ENCODE measurements at regions not wholly inside any gene's neighbourhood (a gene's known extent, or its start where the extent isn't known, plus 50 kb on each side); places are given as distances from the start of the nearest gene placed in this dataset.
"Not testable (repeated sequence)": the region's sequence is repeated elsewhere in the genome, so short reads cannot be mapped to it uniquely, and the experiment has no call there.

- H3K27me3 Mint-ChIP-seq; H3K4me3 Mint-ChIP-seq; H3K27ac Mint-ChIP-seq; POLR2A ChIA-PET; H3K36me3 Mint-ChIP-seq; H3K4me1 Mint-ChIP-seq; H3K9me3 Mint-ChIP-seq; DNase-seq; ATAC-seq (ENCODE audit: low read depth): not testable (repeated sequence)
These were observed 196.1 kb upstream of the ANXA10 start for GRCh38 chr4:167896260-167896659.

- POLR2A ChIA-PET = no interaction called here
- DNase-seq (no peak), ATAC-seq (ENCODE audit: low read depth) (no peak)
- Mint-ChIP-seq H3K27me3 (no peaks in the 10 kb centered on the region), H3K9me3 (no peaks in the 10 kb centered on the region), H3K4me3 (no peak overlapping the region), H3K4me1 (no peaks in the 10 kb centered on the region), H3K36me3 (no peaks in the 10 kb centered on the region), H3K27ac (no peak overlapping the region)
These were observed 195.2 kb upstream of the ANXA10 start for GRCh38 chr4:167897116-167897515.

- H3K27me3 Mint-ChIP-seq = no peaks in the 10 kb centered on the region
- no peak for ATAC-seq (ENCODE audit: low read depth)
- no peak for DNase-seq
- H3K4me3 Mint-ChIP-seq = no peak overlapping the region
- no peaks in the 10 kb centered on the region for H3K36me3 Mint-ChIP-seq
- no peaks in the 10 kb centered on the region for H3K9me3 Mint-ChIP-seq
- POLR2A ChIA-PET = no interaction called here
- H3K4me1 Mint-ChIP-seq = no peaks in the 10 kb centered on the region
- H3K27ac Mint-ChIP-seq = no peak overlapping the region
These were observed 189.0 kb upstream of the ANXA10 start for GRCh38 chr4:167903291-167903721.

GRCh38 chr4:167906851-167907250 is 185.5 kb upstream of the ANXA10 start:
- Mint-ChIP-seq H3K9me3 (no peaks in the 10 kb centered on the region), H3K27me3 (no peaks in the 10 kb centered on the region), H3K4me1 (no peaks in the 10 kb centered on the region), H3K27ac (no peak overlapping the region), H3K4me3 (no peak overlapping the region), H3K36me3 (no peaks in the 10 kb centered on the region)
- DNase-seq (no peak), ATAC-seq (ENCODE audit: low read depth) (no peak)
- POLR2A ChIA-PET = no interaction called here

GRCh38 chr4:167908816-167909215 is 183.5 kb upstream of the ANXA10 start:
- Mint-ChIP-seq H3K27me3 (no peaks in the 10 kb centered on the region), H3K4me1 (no peaks in the 10 kb centered on the region), H3K9me3 (peaks cover 4% of the 10 kb centered on the region), H3K4me3 (no peak overlapping the region), H3K27ac (no peak overlapping the region), H3K36me3 (no peaks in the 10 kb centered on the region)
- ATAC-seq (ENCODE audit: low read depth) (no peak), DNase-seq (no peak)
- POLR2A ChIA-PET = no interaction called here

GRCh38 chr4:167912535-167912934 is 179.8 kb upstream of the ANXA10 start:
- ATAC-seq (ENCODE audit: low read depth); POLR2A ChIA-PET; H3K36me3 Mint-ChIP-seq; H3K4me1 Mint-ChIP-seq; H3K27me3 Mint-ChIP-seq; DNase-seq; H3K27ac Mint-ChIP-seq; H3K4me3 Mint-ChIP-seq; H3K9me3 Mint-ChIP-seq: not testable (repeated sequence)

GRCh38 chr4:167918077-167918476 is 174.3 kb upstream of the ANXA10 start:
- DNase-seq = no peak
- H3K4me1 Mint-ChIP-seq = no peaks in the 10 kb centered on the region
- no peaks in the 10 kb centered on the region for H3K36me3 Mint-ChIP-seq
- no peaks in the 10 kb centered on the region for H3K9me3 Mint-ChIP-seq
- H3K27me3 Mint-ChIP-seq = no peaks in the 10 kb centered on the region
- no peak overlapping the region for H3K27ac Mint-ChIP-seq
- no peak overlapping the region for H3K4me3 Mint-ChIP-seq
- ATAC-seq (ENCODE audit: low read depth) = no peak
- POLR2A ChIA-PET = no interaction called here

GRCh38 chr4:167930166-167930565 is 162.2 kb upstream of the ANXA10 start:
- no peaks in the 10 kb centered on the region for H3K4me1 Mint-ChIP-seq
- no peak for DNase-seq
- no peaks in the 10 kb centered on the region for H3K36me3 Mint-ChIP-seq
- POLR2A ChIA-PET = no interaction called here
- no peaks in the 10 kb centered on the region for H3K9me3 Mint-ChIP-seq
- no peak overlapping the region for H3K4me3 Mint-ChIP-seq
- no peak for ATAC-seq (ENCODE audit: low read depth)
- H3K27me3 Mint-ChIP-seq = no peaks in the 10 kb centered on the region
- H3K27ac Mint-ChIP-seq = no peak overlapping the region

GRCh38 chr4:167934216-167934615 is 158.1 kb upstream of the ANXA10 start:
- POLR2A ChIA-PET = no interaction called here
- H3K4me1 Mint-ChIP-seq = no peaks in the 10 kb centered on the region
- no peaks in the 10 kb centered on the region for H3K27me3 Mint-ChIP-seq
- no peaks in the 10 kb centered on the region for H3K36me3 Mint-ChIP-seq
- ATAC-seq (ENCODE audit: low read depth) = no peak
- H3K27ac Mint-ChIP-seq = no peak overlapping the region
- H3K4me3 Mint-ChIP-seq = no peak overlapping the region
- no peaks in the 10 kb centered on the region for H3K9me3 Mint-ChIP-seq
- no peak for DNase-seq

- Mint-ChIP-seq H3K9me3 (no peaks in the 10 kb centered on the region), H3K4me3 (no peak overlapping the region), H3K4me1 (no peaks in the 10 kb centered on the region), H3K36me3 (no peaks in the 10 kb centered on the region), H3K27me3 (no peaks in the 10 kb centered on the region), H3K27ac (no peak overlapping the region)
- no peak for DNase-seq
- POLR2A ChIA-PET = no interaction called here
- ATAC-seq (ENCODE audit: low read depth) = no peak
These were observed 152.3 kb upstream of the ANXA10 start for GRCh38 chr4:167939863-167940616.

- Mint-ChIP-seq H3K4me1 (no peaks in the 10 kb centered on the region), H3K9me3 (no peaks in the 10 kb centered on the region), H3K27ac (no peak overlapping the region), H3K27me3 (no peaks in the 10 kb centered on the region), H3K36me3 (no peaks in the 10 kb centered on the region), H3K4me3 (no peak overlapping the region)
- ATAC-seq (ENCODE audit: low read depth) (no peak), DNase-seq (no peak)
- POLR2A ChIA-PET = no interaction called here
These were observed 148.3 kb upstream of the ANXA10 start for GRCh38 chr4:167943872-167944505.

- POLR2A ChIA-PET = no interaction called here
- Mint-ChIP-seq H3K4me1 (no peaks in the 10 kb centered on the region), H3K27ac (no peak overlapping the region), H3K4me3 (no peak overlapping the region), H3K9me3 (no peaks in the 10 kb centered on the region), H3K27me3 (no peaks in the 10 kb centered on the region), H3K36me3 (no peaks in the 10 kb centered on the region)
- ATAC-seq (ENCODE audit: low read depth) (no peak), DNase-seq (no peak)
These were observed 147.6 kb upstream of the ANXA10 start for GRCh38 chr4:167944721-167945120.

GRCh38 chr4:167955006-167955405 is 137.3 kb upstream of the ANXA10 start:
- H3K27me3 Mint-ChIP-seq = no peaks in the 10 kb centered on the region
- DNase-seq = no peak
- no peaks in the 10 kb centered on the region for H3K36me3 Mint-ChIP-seq
- H3K27ac Mint-ChIP-seq = no peak overlapping the region
- POLR2A ChIA-PET = no interaction called here
- no peak for ATAC-seq (ENCODE audit: low read depth)
- no peak overlapping the region for H3K4me3 Mint-ChIP-seq
- H3K9me3 Mint-ChIP-seq = peaks cover 14% of the 10 kb centered on the region
- no peaks in the 10 kb centered on the region for H3K4me1 Mint-ChIP-seq

GRCh38 chr4:167956676-167957075 is 135.7 kb upstream of the ANXA10 start:
- DNase-seq (no peak), ATAC-seq (ENCODE audit: low read depth) (no peak)
- H3K27me3 Mint-ChIP-seq = no peaks in the 10 kb centered on the region
- no peaks in the 10 kb centered on the region for H3K4me1 Mint-ChIP-seq
- no peaks in the 10 kb centered on the region for H3K36me3 Mint-ChIP-seq
- peaks cover 8% of the 10 kb centered on the region for H3K9me3 Mint-ChIP-seq
- H3K4me3 Mint-ChIP-seq = no peak overlapping the region
- no peak overlapping the region for H3K27ac Mint-ChIP-seq
- POLR2A ChIA-PET = no interaction called here
